IMR-90 (cell line): ENCODE measurements at regions not wholly inside any gene's neighbourhood (a gene's known extent, or its start where the extent isn't known, plus 50 kb on each side); places are given as distances from the start of the nearest gene placed in this dataset.

Experiments used
- ATAC-seq: fragments of 200-7000 bp; cut with Tn5 transposase; 2 replicates; pipeline ENCODE4 v1.9.1; 2020; ENCODE audit warnings: low read depth, mild to moderate bottlenecking, moderate library complexity
- BruUV-seq: library from RNA; stranded (reverse); fragments of 400-500 nt; replicated peaks from 2 replicates; lab custom pipeline; 2021; lab: Mats Ljungman, UMichigan
- CTCF ChIA-PET: fragments of 300-600 bp; formaldehyde crosslinking; extraction: SDS; loops from one replicate; lab custom pipeline; 2021; ENCODE audit warnings: antibody characterized with exemption; lab: Yijun Ruan, JAX
- POLR2A ChIA-PET: fragments of 300-600 bp; sonication (Branson Sonifier 250); formaldehyde crosslinking; loops from one replicate; lab custom pipeline; 2022; ENCODE audit warnings: antibody characterized with exemption; ENCODE audit not compliant: unreplicated experiment; lab: Charles Lee
- DNase-seq: peaks from one replicate; pipeline ENCODE4 v3.0.0; 2013
- H2AFZ ChIP-seq: replicated peaks from 2 replicates; pipeline ENCODE3; 2013; ENCODE audit warnings: low read length, mild to moderate bottlenecking; ENCODE audit not compliant: poor library complexity
- H2AK5ac ChIP-seq: 2 replicates; pipeline ENCODE4 v1.6.1; 2013; ENCODE audit warnings: low read depth, low read length, inconsistent platforms
- H2AK9ac ChIP-seq: replicated peaks from 2 replicates; pipeline ENCODE3; 2013; ENCODE audit warnings: mild to moderate bottlenecking, low read depth, low read length, moderate library complexity; ENCODE audit not compliant: poor library complexity
- H2BK120ac ChIP-seq: 2 replicates; pipeline ENCODE4 v1.6.1; 2013; ENCODE audit warnings: low read depth, low read length, inconsistent platforms
- H2BK15ac ChIP-seq: 3 replicates; pipeline ENCODE4 v1.6.1; 2013; ENCODE audit warnings: low read depth, low read length, inconsistent platforms
- H2BK20ac ChIP-seq: 2 replicates; pipeline ENCODE4 v1.6.1; 2013; ENCODE audit warnings: low read depth, mild to moderate bottlenecking, inconsistent platforms, low read length, moderate library complexity
- H2BK5ac ChIP-seq: 2 replicates; pipeline ENCODE4 v1.6.1; 2013; ENCODE audit warnings: mild to moderate bottlenecking, low read depth, low read length, inconsistent platforms; ENCODE audit not compliant: poor library complexity, severe bottlenecking
- H3K14ac ChIP-seq: replicated peaks from 2 replicates; pipeline ENCODE4 v1.6.1; 2013; ENCODE audit warnings: low read depth, low read length, inconsistent platforms
- H3K18ac ChIP-seq: 2 replicates; pipeline ENCODE4 v1.6.1; 2013; ENCODE audit warnings: low read depth, low read length, control low read depth
- H3K23ac ChIP-seq: 2 replicates; pipeline ENCODE4 v1.6.1; 2013; ENCODE audit warnings: low read depth, low read length, inconsistent platforms
- H3K27ac ChIP-seq: 2 replicates; pipeline ENCODE4 v1.5.1; 2013; ENCODE audit warnings: mild to moderate bottlenecking, control low read depth, low read length; ENCODE audit not compliant: insufficient read depth
- H3K27me3 ChIP-seq: 2 replicates; pipeline ENCODE4 v1.6.1; 2013; ENCODE audit warnings: low read length; ENCODE audit not compliant: control insufficient read depth, insufficient read depth
- H3K36me3 ChIP-seq: 2 replicates; pipeline ENCODE4 v1.6.1; 2013; ENCODE audit warnings: low read length, mixed read lengths; ENCODE audit not compliant: control insufficient read depth, insufficient read depth
- H3K4ac ChIP-seq: 2 replicates; pipeline ENCODE4 v1.6.1; 2013; ENCODE audit warnings: low read depth, low read length, inconsistent platforms
- H3K4me1 ChIP-seq: 2 replicates; pipeline ENCODE4 v1.6.1; 2013; ENCODE audit warnings: low read length, mixed read lengths; ENCODE audit not compliant: control insufficient read depth, insufficient read depth
- H3K4me2 ChIP-seq: 2 replicates; pipeline ENCODE4 v1.6.1; 2013; ENCODE audit warnings: low read depth, mild to moderate bottlenecking, control low read depth, low read length, moderate library complexity
- H3K4me3 ChIP-seq: 2 replicates; pipeline ENCODE4 v1.5.1; 2013; ENCODE audit warnings: low read depth, mild to moderate bottlenecking, control low read depth, low read length, moderate library complexity; ENCODE audit not compliant: insufficient read depth
- H3K56ac ChIP-seq: 2 replicates; pipeline ENCODE4 v1.6.1; 2013; ENCODE audit warnings: low read length, inconsistent platforms; ENCODE audit not compliant: insufficient read depth; ENCODE audit errors: extremely low read depth
- H3K79me1 ChIP-seq, 2 experiments: 2 replicates each; pipeline ENCODE4 v1.6.1; 2013; ENCODE audit warnings: low read length in 2 of 2, inconsistent platforms in 1 of 2, low read depth in 1 of 2
- H3K9ac ChIP-seq: 2 replicates; pipeline ENCODE4 v1.6.1; 2013; ENCODE audit warnings: low read depth, low read length, control low read depth
- H3K9me1 ChIP-seq: 2 replicates; pipeline ENCODE4 v1.6.1; 2013; ENCODE audit warnings: low read length, inconsistent platforms; ENCODE audit not compliant: insufficient read depth
- H3K9me3 ChIP-seq: 2 replicates; pipeline ENCODE4 v1.6.1; 2013; ENCODE audit warnings: low read length; ENCODE audit not compliant: control insufficient read depth, insufficient read depth
- H4K20me1 ChIP-seq: 2 replicates; pipeline ENCODE4 v1.6.1; 2013; ENCODE audit warnings: low read length, inconsistent platforms; ENCODE audit not compliant: insufficient read depth
- H4K5ac ChIP-seq: 2 replicates; pipeline ENCODE4 v1.6.1; 2013; ENCODE audit warnings: mild to moderate bottlenecking, low read depth, low read length, control low read depth
- H4K8ac ChIP-seq, 2 experiments: 2 replicates each; pipeline ENCODE4 v1.6.1; 2013; ENCODE audit warnings: low read depth in 2 of 2, low read length in 2 of 2, control low read depth in 1 of 2, inconsistent platforms in 1 of 2
- H4K91ac ChIP-seq: 2 replicates; pipeline ENCODE4 v1.6.1; 2013; ENCODE audit warnings: low read depth, low read length, inconsistent platforms; ENCODE audit not compliant: insufficient read depth
- BHLHE40 ChIP-seq: fragments of 150-350 bp; IDR thresholded peaks from 2 replicates; pipeline ENCODE4 v1.6.1; 2016; ENCODE audit warnings: mild to moderate bottlenecking, low read depth, low read length
- CEBPB ChIP-seq: IDR thresholded peaks from 2 replicates; pipeline ENCODE4 v1.6.1; 2012; ENCODE audit warnings: low read depth, low read length, improper control_type of control experiment
- CHD1 ChIP-seq: IDR thresholded peaks from 2 replicates; pipeline ENCODE4 v1.6.1; 2012; ENCODE audit warnings: low read depth, low read length, improper control_type of control experiment
- FOS ChIP-seq: fragments of 150-350 bp; IDR thresholded peaks from 2 replicates; pipeline ENCODE4 v1.6.1; 2016; ENCODE audit warnings: low read depth, low read length
- MAFK ChIP-seq: IDR thresholded peaks from 2 replicates; pipeline ENCODE4 v1.6.1; 2012; ENCODE audit warnings: low read depth, low read length, improper control_type of control experiment
- MAZ ChIP-seq: IDR thresholded peaks from 2 replicates; pipeline ENCODE4 v1.6.1; 2012; ENCODE audit warnings: low read depth, mild to moderate bottlenecking, low read length, improper control_type of control experiment, moderate library complexity, borderline replicate concordance
- MXI1 ChIP-seq: IDR thresholded peaks from 2 replicates; pipeline ENCODE4 v1.6.1; 2012; ENCODE audit warnings: low read depth, mild to moderate bottlenecking, low read length, moderate library complexity, borderline replicate concordance
- NFE2L2 ChIP-seq: fragments of 150-350 bp; IDR thresholded peaks from 2 replicates; pipeline ENCODE4 v1.6.1; 2016; ENCODE audit warnings: low read depth, mild to moderate bottlenecking, low read length
- POLR2A ChIP-seq: IDR thresholded peaks from 2 replicates; pipeline ENCODE4 v1.6.1; 2012; ENCODE audit warnings: mild to moderate bottlenecking, low read depth, low read length
- RAD21 ChIP-seq: IDR thresholded peaks from 2 replicates; pipeline ENCODE4 v1.6.1; 2012; ENCODE audit warnings: low read length, improper control_type of control experiment
- RCOR1 ChIP-seq: IDR thresholded peaks from 2 replicates; pipeline ENCODE4 v1.6.1; 2012; ENCODE audit warnings: mild to moderate bottlenecking, low read length, improper control_type of control experiment; ENCODE audit not compliant: insufficient replicate concordance
- RFX5 ChIP-seq: IDR thresholded peaks from 2 replicates; pipeline ENCODE4 v1.8.0; 2012; ENCODE audit warnings: low read depth, mild to moderate bottlenecking, low read length, moderate library complexity
- SMC3 ChIP-seq: fragments of 150-350 bp; IDR thresholded peaks from 2 replicates; pipeline ENCODE4 v1.6.1; 2016; ENCODE audit warnings: low read depth, mild to moderate bottlenecking, antibody characterized with exemption, low read length, moderate library complexity
- WGBS, 2 experiments: methylation state at CpG; one replicate each; pipeline versions ENCODE4 v1.1.5 to v1.1.7; 2013; ENCODE audit warnings: missing lambda C conversion rate in 2 of 2; ENCODE audit not compliant: insufficient read length in 1 of 2; ENCODE audit errors: extremely low coverage in 2 of 2; 5-methylcytosine and 5-hydroxymethylcytosine counted together
- dilution Hi-C: fragments of 300-500 bp; cut with HindIII; formaldehyde crosslinking; loops from one replicate; pipeline ENCODE4 v1.14.3; 2018; ENCODE audit warnings: low sequenced_read_pairs; ENCODE audit not compliant: unreplicated experiment
- in situ Hi-C: fragments of 300-500 bp; cut with MboI; formaldehyde crosslinking; loops from 3 replicates; pipeline ENCODE4 v1.14.3; 2019; ENCODE audit warnings: low sequenced_read_pairs, inconsistent platforms, mixed read lengths
- intact Hi-C: fragments of 100-400 bp; cut with micrococcal nuclease; formaldehyde crosslinking; loops from 2 replicates; pipeline ENCODE4 v1.10.0; 2022
- TF ChIP-seq, protein P1 (sequence below): fragments of 150-350 bp; IDR thresholded peaks from 2 replicates; pipeline ENCODE4 v1.6.1; 2016; ENCODE audit warnings: low read depth, mild to moderate bottlenecking, low read length, moderate library complexity, borderline replicate concordance
- TF ChIP-seq, protein P2 (sequence below): fragments of 150-350 bp; IDR thresholded peaks from 2 replicates; pipeline ENCODE4 v1.6.1; 2017; ENCODE audit warnings: mild to moderate bottlenecking, antibody characterized with exemption, low read length, low read depth
- TF ChIP-seq, protein P3 (sequence below): conservative IDR thresholded peaks from 2 replicates; pipeline ENCODE4 v1.5.1; 2012; ENCODE audit warnings: mild to moderate bottlenecking, low read depth, low read length, improper control_type of control experiment

DNA sequence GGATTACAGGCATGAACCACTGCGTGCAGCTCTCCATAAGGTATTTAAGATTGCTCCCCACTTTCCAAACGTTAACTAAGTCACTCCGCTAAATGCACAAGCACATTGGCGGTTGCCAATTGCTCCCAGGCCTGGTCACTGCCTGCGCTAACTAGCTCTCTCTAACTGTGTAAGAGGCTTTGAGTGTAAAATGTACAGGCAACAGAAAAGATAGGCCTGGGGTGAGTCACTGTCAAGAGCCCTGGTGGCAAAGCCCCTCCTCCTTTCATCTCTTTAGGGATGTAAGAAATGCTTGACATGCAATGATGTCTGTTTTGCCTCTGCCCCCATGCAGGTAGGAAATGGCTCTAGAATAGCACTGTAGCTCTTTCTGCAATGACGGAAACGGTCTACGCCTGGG, 329.7 kb upstream of the GATB start:
- WGBS, 2 experiments = no CpG with 5 or more reads among the region's 8 CpGs
- POLR2A ChIA-PET = no interaction called here
- Histone ChIP-seq H2AFZ (no peak overlapping the region), H4K5ac (no peak overlapping the region), H4K91ac (no peak overlapping the region), H2BK15ac (no peak overlapping the region), H3K4me3 (no peak overlapping the region), H2BK20ac (no peak overlapping the region), H3K4ac (no peak overlapping the region), H2BK5ac (no peak overlapping the region), H3K79me1 (no peaks in the 10 kb centered on the region), H4K20me1 (no peaks in the 10 kb centered on the region), H2AK9ac (peak overlapping the region; percentile 8), H3K9ac (no peak overlapping the region), H3K27me3 (peaks cover 12% of the 10 kb centered on the region), H3K9me3 (no peaks in the 10 kb centered on the region), H2BK120ac (no peak overlapping the region), H3K14ac (no peak overlapping the region), H3K36me3 (no peaks in the 10 kb centered on the region), H3K4me2 (no peak overlapping the region), H3K56ac (no peak overlapping the region), H3K23ac (no peak overlapping the region), H4K8ac (no peak overlapping the region), H2AK5ac (no peak overlapping the region), H3K27ac (no peak overlapping the region), H3K18ac (no peak overlapping the region), H3K4me1 (no peaks in the 10 kb centered on the region; the same call in 1 of the 2 replicates), H3K9me1 (no peaks in the 10 kb centered on the region; the same call in 1 of the 2 replicates)
- CTCF ChIA-PET = no interaction called here
- intact Hi-C loops = no loop called here
- DNase-seq (peak; percentile 65), ATAC-seq (peak; percentile 61)
- dilution Hi-C loops = no loop called here
- in situ Hi-C loops = no loop called here
- TF ChIP-seq SMC3 (no peak), BHLHE40 (no peak), MXI1 (no peak), RCOR1 (no peak), CHD1 (no peak), RFX5 (no peak), FOS (no peak), POLR2A (no peak), RAD21 (no peak), NFE2L2 (no peak), MAFK (no peak), MAZ (no peak), CEBPB (no peak)
- TF ChIP-seq, protein P1, sequence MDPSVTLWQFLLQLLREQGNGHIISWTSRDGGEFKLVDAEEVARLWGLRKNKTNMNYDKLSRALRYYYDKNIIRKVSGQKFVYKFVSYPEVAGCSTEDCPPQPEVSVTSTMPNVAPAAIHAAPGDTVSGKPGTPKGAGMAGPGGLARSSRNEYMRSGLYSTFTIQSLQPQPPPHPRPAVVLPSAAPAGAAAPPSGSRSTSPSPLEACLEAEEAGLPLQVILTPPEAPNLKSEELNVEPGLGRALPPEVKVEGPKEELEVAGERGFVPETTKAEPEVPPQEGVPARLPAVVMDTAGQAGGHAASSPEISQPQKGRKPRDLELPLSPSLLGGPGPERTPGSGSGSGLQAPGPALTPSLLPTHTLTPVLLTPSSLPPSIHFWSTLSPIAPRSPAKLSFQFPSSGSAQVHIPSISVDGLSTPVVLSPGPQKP = no peak
- TF ChIP-seq, protein P2, sequence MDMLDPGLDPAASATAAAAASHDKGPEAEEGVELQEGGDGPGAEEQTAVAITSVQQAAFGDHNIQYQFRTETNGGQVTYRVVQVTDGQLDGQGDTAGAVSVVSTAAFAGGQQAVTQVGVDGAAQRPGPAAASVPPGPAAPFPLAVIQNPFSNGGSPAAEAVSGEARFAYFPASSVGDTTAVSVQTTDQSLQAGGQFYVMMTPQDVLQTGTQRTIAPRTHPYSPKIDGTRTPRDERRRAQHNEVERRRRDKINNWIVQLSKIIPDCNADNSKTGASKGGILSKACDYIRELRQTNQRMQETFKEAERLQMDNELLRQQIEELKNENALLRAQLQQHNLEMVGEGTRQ = no peak
- TF ChIP-seq, protein P3, sequence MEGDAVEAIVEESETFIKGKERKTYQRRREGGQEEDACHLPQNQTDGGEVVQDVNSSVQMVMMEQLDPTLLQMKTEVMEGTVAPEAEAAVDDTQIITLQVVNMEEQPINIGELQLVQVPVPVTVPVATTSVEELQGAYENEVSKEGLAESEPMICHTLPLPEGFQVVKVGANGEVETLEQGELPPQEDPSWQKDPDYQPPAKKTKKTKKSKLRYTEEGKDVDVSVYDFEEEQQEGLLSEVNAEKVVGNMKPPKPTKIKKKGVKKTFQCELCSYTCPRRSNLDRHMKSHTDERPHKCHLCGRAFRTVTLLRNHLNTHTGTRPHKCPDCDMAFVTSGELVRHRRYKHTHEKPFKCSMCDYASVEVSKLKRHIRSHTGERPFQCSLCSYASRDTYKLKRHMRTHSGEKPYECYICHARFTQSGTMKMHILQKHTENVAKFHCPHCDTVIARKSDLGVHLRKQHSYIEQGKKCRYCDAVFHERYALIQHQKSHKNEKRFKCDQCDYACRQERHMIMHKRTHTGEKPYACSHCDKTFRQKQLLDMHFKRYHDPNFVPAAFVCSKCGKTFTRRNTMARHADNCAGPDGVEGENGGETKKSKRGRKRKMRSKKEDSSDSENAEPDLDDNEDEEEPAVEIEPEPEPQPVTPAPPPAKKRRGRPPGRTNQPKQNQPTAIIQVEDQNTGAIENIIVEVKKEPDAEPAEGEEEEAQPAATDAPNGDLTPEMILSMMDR = no peak
- no TSS peak for BruUV-seq
